AG04450 (cell line): ENCODE measurements at regions not wholly inside any gene's neighbourhood (a gene's known extent, or its start where the extent isn't known, plus 50 kb on each side); places are given as distances from the start of the nearest gene placed in this dataset.

Experiments
- CTCF ChIA-PET: fragments of 300-600, 350-600 bp; formaldehyde crosslinking; extraction: SDS; loops from one replicate; lab custom pipeline; 2022; ENCODE audit warnings: antibody characterized with exemption, inconsistent platforms; lab: Charles Lee
- POLR2A ChIA-PET: fragments of 350-600 bp; formaldehyde crosslinking; extraction: SDS; loops from one replicate; lab custom pipeline; 2021; ENCODE audit warnings: antibody characterized with exemption, inconsistent platforms; lab: Yijun Ruan, JAX
- DNase-seq: peaks from one replicate; pipeline ENCODE4 v3.0.0-alpha.2; 2011; ENCODE audit warnings: low read depth, low spot score
- H3K27ac ChIP-seq: one replicate; pipeline ENCODE4 v1.5.1; 2012; ENCODE audit warnings: low read depth, low read length, control low read depth
- H3K27me3 ChIP-seq: one replicate; pipeline ENCODE4 v1.6.0; 2012; ENCODE audit warnings: low read length; ENCODE audit not compliant: control insufficient read depth, insufficient read depth
- H3K4me3 ChIP-seq: 2 replicates; pipeline ENCODE4 v1.5.1; 2011; ENCODE audit warnings: mild to moderate bottlenecking, low read depth, low read length, control low read depth
- H3K9me3 ChIP-seq: 2 replicates; pipeline ENCODE4 v1.5.1; 2012; ENCODE audit warnings: low read length; ENCODE audit not compliant: control insufficient read depth, insufficient read depth
- TF ChIP-seq, protein P1 (sequence below): IDR thresholded peaks from 2 replicates; pipeline ENCODE4 v1.5.1; 2011; ENCODE audit warnings: low read depth, low read length, control low read depth, inconsistent platforms

DNA sequence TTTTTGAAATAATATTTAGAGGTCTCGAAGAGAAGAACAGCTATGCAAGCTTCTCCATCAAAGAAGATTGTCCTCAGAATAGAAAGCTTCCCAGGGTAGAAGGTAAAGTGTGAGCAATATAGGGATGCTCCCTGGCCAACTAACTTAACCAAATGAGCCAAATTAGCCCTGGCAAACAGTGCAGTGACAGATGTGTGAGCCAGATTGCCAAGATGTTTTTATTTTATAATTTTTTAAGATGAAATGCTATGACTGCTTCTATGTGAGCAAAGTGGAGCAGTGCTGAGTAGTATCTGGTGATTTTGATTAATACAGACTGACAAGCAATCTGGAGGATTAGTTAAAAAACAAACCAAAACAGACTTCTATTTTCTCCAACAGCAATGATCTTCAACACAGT, 202.1 kb downstream of the NOVA1 start:
- H3K27me3 ChIP-seq, result no peaks in the 10 kb centered on the region
- TF ChIP-seq, protein P1, sequence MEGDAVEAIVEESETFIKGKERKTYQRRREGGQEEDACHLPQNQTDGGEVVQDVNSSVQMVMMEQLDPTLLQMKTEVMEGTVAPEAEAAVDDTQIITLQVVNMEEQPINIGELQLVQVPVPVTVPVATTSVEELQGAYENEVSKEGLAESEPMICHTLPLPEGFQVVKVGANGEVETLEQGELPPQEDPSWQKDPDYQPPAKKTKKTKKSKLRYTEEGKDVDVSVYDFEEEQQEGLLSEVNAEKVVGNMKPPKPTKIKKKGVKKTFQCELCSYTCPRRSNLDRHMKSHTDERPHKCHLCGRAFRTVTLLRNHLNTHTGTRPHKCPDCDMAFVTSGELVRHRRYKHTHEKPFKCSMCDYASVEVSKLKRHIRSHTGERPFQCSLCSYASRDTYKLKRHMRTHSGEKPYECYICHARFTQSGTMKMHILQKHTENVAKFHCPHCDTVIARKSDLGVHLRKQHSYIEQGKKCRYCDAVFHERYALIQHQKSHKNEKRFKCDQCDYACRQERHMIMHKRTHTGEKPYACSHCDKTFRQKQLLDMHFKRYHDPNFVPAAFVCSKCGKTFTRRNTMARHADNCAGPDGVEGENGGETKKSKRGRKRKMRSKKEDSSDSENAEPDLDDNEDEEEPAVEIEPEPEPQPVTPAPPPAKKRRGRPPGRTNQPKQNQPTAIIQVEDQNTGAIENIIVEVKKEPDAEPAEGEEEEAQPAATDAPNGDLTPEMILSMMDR, result no peak
- POLR2A ChIA-PET, result no interaction called here
- CTCF ChIA-PET, result no interaction called here
- no peaks in the 10 kb centered on the region for H3K9me3 ChIP-seq
- H3K4me3 ChIP-seq, result no peak overlapping the region
- DNase-seq, result no peak
- no peak overlapping the region for H3K27ac ChIP-seq

DNA sequence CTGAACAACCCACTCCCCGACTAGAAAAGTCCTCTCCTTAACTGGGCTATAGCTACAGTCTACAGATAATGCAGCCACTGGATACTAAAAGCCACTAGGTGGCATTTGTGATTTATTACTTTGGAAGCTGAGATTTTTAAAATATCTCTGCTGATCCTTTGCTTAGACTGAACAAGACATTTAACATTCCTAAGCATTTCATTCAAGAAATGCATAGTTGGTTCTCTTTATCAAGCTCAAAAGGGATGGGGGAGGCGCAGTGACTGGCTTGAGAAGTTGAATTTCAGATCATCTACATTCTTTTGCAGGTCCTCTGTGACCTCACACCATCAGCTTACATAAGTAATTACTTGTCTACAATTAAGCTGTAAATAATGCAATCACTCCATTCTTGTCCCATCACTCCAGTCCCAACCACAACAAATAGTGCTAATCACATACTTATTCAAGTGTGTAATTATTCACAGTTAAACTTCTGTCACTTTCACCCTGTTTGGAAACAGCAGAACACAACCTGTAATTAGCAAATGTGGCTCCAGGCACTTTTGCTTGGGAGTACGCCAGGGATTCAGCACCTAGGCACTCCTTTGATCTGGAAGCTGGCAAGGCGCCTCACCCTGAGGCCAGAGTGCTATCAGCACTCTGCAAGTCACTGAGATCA, 203.6 kb downstream of the NOVA1 start:
- ChIA-PET CTCF (interaction anchor here (1.8 to 1.9 kb wide), 2 partner anchors 339 to 590 kb away, joined by 4 to 7 read pairs; no protein-coding TSS in a partner anchor), POLR2A (interaction anchor here (0.6 kb wide), 1 partner anchor 203 kb away, joined by 5 read pairs; the partner anchor contains the start of gene NOVA1)
- Histone ChIP-seq H3K27me3 (no peaks in the 10 kb centered on the region), H3K9me3 (no peaks in the 10 kb centered on the region), H3K27ac (no peak overlapping the region), H3K4me3 (no peak overlapping the region)
- DNase-seq, result no peak
- TF ChIP-seq, protein P1, result peak; percentile 34

DNA sequence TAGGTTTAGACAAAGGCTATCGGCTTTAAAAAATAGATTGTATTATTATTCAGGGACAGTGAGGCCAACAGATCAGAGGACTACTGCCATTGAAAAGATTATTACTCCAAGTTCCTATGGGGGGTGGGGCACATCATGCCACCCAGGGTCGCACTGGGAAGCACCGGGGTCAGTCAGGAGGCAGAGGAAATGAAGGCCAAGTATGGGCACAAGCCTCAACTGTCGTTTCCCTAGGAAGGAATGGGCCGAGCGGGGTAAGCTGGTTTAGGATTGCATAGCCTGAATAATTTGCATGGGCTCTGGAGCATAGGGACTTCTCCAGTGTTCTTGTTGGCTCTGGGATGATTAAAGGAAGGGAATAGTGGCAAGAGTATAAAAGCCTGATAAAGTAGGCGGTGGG, 205.3 kb downstream of the NOVA1 start:
- Histone ChIP-seq H3K27ac (no peak overlapping the region), H3K27me3 (no peaks in the 10 kb centered on the region), H3K9me3 (no peaks in the 10 kb centered on the region), H3K4me3 (no peak overlapping the region)
- ChIA-PET POLR2A (no interaction called here), CTCF (interaction anchor here (0.7 to 1.9 kb wide), 3 partner anchors 139 to 592 kb away, joined by 3 to 11 read pairs (median 7); no protein-coding TSS in a partner anchor)
- TF ChIP-seq, protein P1, result no peak
- DNase-seq, result no peak

DNA sequence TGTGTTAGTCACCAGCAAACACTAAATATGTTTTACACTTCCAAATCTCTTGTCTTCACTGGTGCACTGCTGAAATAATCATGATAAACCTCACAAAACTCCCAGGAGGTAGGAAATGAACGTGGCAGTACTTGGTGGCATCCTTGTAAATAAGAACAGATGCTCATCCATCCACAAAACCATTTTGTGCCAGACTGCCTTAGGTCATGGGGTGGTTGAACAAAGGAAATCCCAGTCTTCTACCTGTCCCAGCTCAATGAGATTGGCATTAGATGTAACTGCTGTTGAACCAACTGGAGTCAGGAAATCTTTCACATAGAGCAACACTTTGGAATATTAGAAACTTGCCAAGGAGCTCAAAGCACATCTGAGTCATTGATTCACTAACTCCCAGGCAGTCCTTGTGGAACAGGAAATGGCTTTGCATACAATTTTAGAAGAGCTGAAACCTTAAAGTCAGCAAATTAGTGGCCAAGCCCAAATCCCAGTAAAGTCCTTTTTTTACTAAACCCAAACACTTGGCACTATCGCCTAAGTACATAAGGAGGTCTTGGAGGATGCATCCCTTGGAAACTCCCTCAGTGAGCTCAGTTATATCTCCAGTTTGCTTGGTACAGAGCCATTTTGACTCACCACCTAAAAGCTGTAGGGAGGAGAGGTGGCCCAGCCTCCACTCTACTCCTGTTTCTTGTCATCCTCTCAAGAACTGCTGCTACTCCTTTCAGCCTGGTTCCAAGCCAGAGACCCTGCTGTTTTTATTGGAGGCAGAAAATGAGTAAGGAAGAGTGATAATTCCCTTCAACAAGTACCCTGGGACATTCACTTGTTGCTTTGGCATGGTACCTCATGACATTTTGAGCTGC, 208.0 kb downstream of the NOVA1 start:
- ChIA-PET CTCF (no interaction called here), POLR2A (no interaction called here)
- DNase-seq, result no peak
- TF ChIP-seq, protein P1, result no peak
- Histone ChIP-seq H3K9me3 (no peaks in the 10 kb centered on the region), H3K27me3 (no peaks in the 10 kb centered on the region), H3K4me3 (no peak overlapping the region), H3K27ac (no peak overlapping the region)

DNA sequence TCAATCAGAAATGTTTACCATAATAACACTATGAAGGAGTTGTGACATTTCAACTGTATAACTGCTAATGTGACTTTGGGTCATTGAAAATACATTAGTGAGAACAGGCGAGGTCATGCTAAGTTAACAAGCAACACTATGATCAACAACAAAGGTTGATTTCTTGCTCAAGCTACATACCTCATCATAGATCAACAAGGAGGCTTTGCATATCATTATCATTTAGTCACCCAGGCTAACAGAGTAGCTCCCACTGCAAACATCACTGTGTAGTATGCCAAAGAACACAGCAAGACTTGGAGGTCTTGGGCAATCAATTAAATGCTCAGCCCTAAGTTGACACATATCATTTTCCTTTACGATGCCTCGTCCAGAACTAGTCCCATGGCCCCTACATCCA, 212.5 kb downstream of the NOVA1 start:
- TF ChIP-seq, protein P1, result no peak
- Histone ChIP-seq H3K9me3 (no peaks in the 10 kb centered on the region; the same call in 1 of the 2 replicates), H3K27ac (no peak overlapping the region), H3K4me3 (no peak overlapping the region), H3K27me3 (no peaks in the 10 kb centered on the region)
- POLR2A ChIA-PET, result no interaction called here
- no peak for DNase-seq
- CTCF ChIA-PET, result no interaction called here
